ACC112 (cell line): ENCODE measurements at regions not wholly inside any gene's neighbourhood (a gene's known extent, or its start where the extent isn't known, plus 50 kb on each side); places are given as distances from the start of the nearest gene placed in this dataset.

ENCODE experiments used
- H2AFZ ChIP-seq: fragments of 200-600 bp; sonication (generic); one replicate; pipeline ENCODE4 v1.6.0; 2017; ENCODE audit warnings: antibody characterized with exemption, low read length; ENCODE audit not compliant: unreplicated experiment
- H3K27ac ChIP-seq: fragments of 200-600 bp; sonication (generic); 2 replicates; pipeline ENCODE4 v1.5.1; 2014; ENCODE audit warnings: low read depth, mild to moderate bottlenecking, antibody characterized with exemption, low read length, moderate library complexity
- H3K27me3 ChIP-seq: fragments of 200-600 bp; sonication (generic); 2 replicates; pipeline ENCODE4 v1.6.1; 2014; ENCODE audit warnings: mild to moderate bottlenecking, antibody characterized with exemption, low read length, moderate library complexity, mixed read lengths; ENCODE audit not compliant: insufficient read depth
- H3K36me3 ChIP-seq: fragments of 200-600 bp; sonication (generic); 2 replicates; pipeline ENCODE4 v1.6.1; 2016; ENCODE audit warnings: mild to moderate bottlenecking, antibody characterized with exemption, low read length, moderate library complexity, mixed read lengths; ENCODE audit not compliant: insufficient read depth
- H3K4me1 ChIP-seq: fragments of 200-600 bp; sonication (generic); one replicate; pipeline ENCODE4 v1.6.1; 2016; ENCODE audit warnings: low read length, mixed read lengths; ENCODE audit not compliant: insufficient read depth, unreplicated experiment, control insufficient read depth
- H3K4me3 ChIP-seq: fragments of 200-600 bp; sonication (generic); 2 replicates; pipeline ENCODE4 v1.5.1; 2014; ENCODE audit warnings: mild to moderate bottlenecking, low read depth, low read length
- H3K79me2 ChIP-seq: fragments of 200-600 bp; sonication (generic); one replicate; pipeline ENCODE4 v1.6.0; 2016; ENCODE audit warnings: low read length; ENCODE audit not compliant: control insufficient read depth, unreplicated experiment, insufficient read depth

GRCh38 chr5:28544501-28544900 is 1506.1 kb upstream of the CDH9 start:
- H3K4me1 ChIP-seq: no peaks in the 10 kb centered on the region
- H3K36me3 ChIP-seq: no peaks in the 10 kb centered on the region
- H2AFZ ChIP-seq: no peak overlapping the region
- no peak overlapping the region for H3K27ac ChIP-seq
- no peaks in the 10 kb centered on the region for H3K27me3 ChIP-seq
- no peak overlapping the region for H3K4me3 ChIP-seq
- no peaks in the 10 kb centered on the region for H3K79me2 ChIP-seq

GRCh38 chr5:28543473-28544098 is 1505.2 kb upstream of the CDH9 start:
- Histone ChIP-seq H3K36me3 (no peaks in the 10 kb centered on the region), H3K79me2 (no peaks in the 10 kb centered on the region), H3K27ac (no peak overlapping the region), H3K4me1 (no peaks in the 10 kb centered on the region), H3K27me3 (no peaks in the 10 kb centered on the region), H3K4me3 (no peak overlapping the region), H2AFZ (no peak overlapping the region)

GRCh38 chr5:28542987-28543386 is 1504.6 kb upstream of the CDH9 start:
- Histone ChIP-seq H3K27ac (no peak overlapping the region), H2AFZ (no peak overlapping the region), H3K27me3 (no peaks in the 10 kb centered on the region), H3K4me1 (no peaks in the 10 kb centered on the region), H3K79me2 (no peaks in the 10 kb centered on the region), H3K4me3 (no peak overlapping the region), H3K36me3 (no peaks in the 10 kb centered on the region)

- Histone ChIP-seq H3K36me3 (no peaks in the 10 kb centered on the region), H3K4me1 (no peaks in the 10 kb centered on the region), H2AFZ (no peak overlapping the region), H3K27ac (no peak overlapping the region), H3K79me2 (no peaks in the 10 kb centered on the region), H3K4me3 (no peak overlapping the region), H3K27me3 (no peaks in the 10 kb centered on the region)
These were observed 1485.7 kb upstream of the CDH9 start for GRCh38 chr5:28523888-28524635.

- Histone ChIP-seq H3K4me1 (no peaks in the 10 kb centered on the region), H3K36me3 (no peaks in the 10 kb centered on the region), H3K27me3 (no peaks in the 10 kb centered on the region), H3K4me3 (no peak overlapping the region), H3K27ac (no peak overlapping the region), H3K79me2 (no peaks in the 10 kb centered on the region), H2AFZ (no peak overlapping the region)
These were observed 1485.0 kb upstream of the CDH9 start for GRCh38 chr5:28523416-28523815.

- H3K4me1 ChIP-seq: no peaks in the 10 kb centered on the region
- no peak overlapping the region for H3K27ac ChIP-seq
- H3K36me3 ChIP-seq: no peaks in the 10 kb centered on the region
- no peak overlapping the region for H3K4me3 ChIP-seq
- H3K27me3 ChIP-seq: no peaks in the 10 kb centered on the region
- H2AFZ ChIP-seq: no peak overlapping the region
- no peaks in the 10 kb centered on the region for H3K79me2 ChIP-seq
These were observed 1479.3 kb upstream of the CDH9 start for GRCh38 chr5:28517691-28518090.

GRCh38 chr5:28516722-28517121 is 1478.3 kb upstream of the CDH9 start:
- H3K27ac ChIP-seq: no peak overlapping the region
- no peaks in the 10 kb centered on the region for H3K79me2 ChIP-seq
- no peak overlapping the region for H3K4me3 ChIP-seq
- no peaks in the 10 kb centered on the region for H3K4me1 ChIP-seq
- no peak overlapping the region for H2AFZ ChIP-seq
- no peaks in the 10 kb centered on the region for H3K36me3 ChIP-seq
- no peaks in the 10 kb centered on the region for H3K27me3 ChIP-seq

GRCh38 chr5:28512648-28513047 is 1474.3 kb upstream of the CDH9 start:
- no peak overlapping the region for H2AFZ ChIP-seq
- no peak overlapping the region for H3K27ac ChIP-seq
- H3K27me3 ChIP-seq: no peaks in the 10 kb centered on the region
- H3K4me1 ChIP-seq: no peaks in the 10 kb centered on the region
- no peaks in the 10 kb centered on the region for H3K79me2 ChIP-seq
- H3K4me3 ChIP-seq: no peak overlapping the region
- no peaks in the 10 kb centered on the region for H3K36me3 ChIP-seq

GRCh38 chr5:28505121-28505520 is 1466.7 kb upstream of the CDH9 start:
- H3K27ac ChIP-seq: no peak overlapping the region
- no peak overlapping the region for H2AFZ ChIP-seq
- H3K27me3 ChIP-seq: no peaks in the 10 kb centered on the region
- no peaks in the 10 kb centered on the region for H3K36me3 ChIP-seq
- H3K4me3 ChIP-seq: no peak overlapping the region
- no peaks in the 10 kb centered on the region for H3K79me2 ChIP-seq
- no peaks in the 10 kb centered on the region for H3K4me1 ChIP-seq

- Histone ChIP-seq H2AFZ (no peak overlapping the region), H3K4me1 (no peaks in the 10 kb centered on the region), H3K27ac (no peak overlapping the region)
These were observed 1462.1 kb upstream of the CDH9 start for GRCh38 chr5:28500511-28500910.

GRCh38 chr5:28499766-28500290 is 1461.4 kb upstream of the CDH9 start:
- Histone ChIP-seq H3K4me3 (no peak overlapping the region), H3K4me1 (no peaks in the 10 kb centered on the region), H3K36me3 (no peaks in the 10 kb centered on the region), H3K27ac (no peak overlapping the region), H3K27me3 (no peaks in the 10 kb centered on the region), H3K79me2 (no peaks in the 10 kb centered on the region), H2AFZ (no peak overlapping the region)

More at GRCh38 chr5:28500511-28500910, 1462.1 kb upstream of the CDH9 start:
- Histone ChIP-seq H3K36me3 (no peaks in the 10 kb centered on the region), H3K4me3 (no peak overlapping the region), H3K79me2 (no peaks in the 10 kb centered on the region), H3K27me3 (no peaks in the 10 kb centered on the region)
